Dedifferentiated amniotic fluid mesenchymal stem cell (primary cell): ENCODE measurements at regions not wholly inside any gene's neighbourhood (a gene's known extent, or its start where the extent isn't known, plus 50 kb on each side); places are given as distances from the start of the nearest gene placed in this dataset.

Experiments used
- DNase-seq: peaks from one replicate; pipeline ENCODE4 v3.0.0-alpha.2; 2016; ENCODE audit errors: extremely low spot score

DNA sequence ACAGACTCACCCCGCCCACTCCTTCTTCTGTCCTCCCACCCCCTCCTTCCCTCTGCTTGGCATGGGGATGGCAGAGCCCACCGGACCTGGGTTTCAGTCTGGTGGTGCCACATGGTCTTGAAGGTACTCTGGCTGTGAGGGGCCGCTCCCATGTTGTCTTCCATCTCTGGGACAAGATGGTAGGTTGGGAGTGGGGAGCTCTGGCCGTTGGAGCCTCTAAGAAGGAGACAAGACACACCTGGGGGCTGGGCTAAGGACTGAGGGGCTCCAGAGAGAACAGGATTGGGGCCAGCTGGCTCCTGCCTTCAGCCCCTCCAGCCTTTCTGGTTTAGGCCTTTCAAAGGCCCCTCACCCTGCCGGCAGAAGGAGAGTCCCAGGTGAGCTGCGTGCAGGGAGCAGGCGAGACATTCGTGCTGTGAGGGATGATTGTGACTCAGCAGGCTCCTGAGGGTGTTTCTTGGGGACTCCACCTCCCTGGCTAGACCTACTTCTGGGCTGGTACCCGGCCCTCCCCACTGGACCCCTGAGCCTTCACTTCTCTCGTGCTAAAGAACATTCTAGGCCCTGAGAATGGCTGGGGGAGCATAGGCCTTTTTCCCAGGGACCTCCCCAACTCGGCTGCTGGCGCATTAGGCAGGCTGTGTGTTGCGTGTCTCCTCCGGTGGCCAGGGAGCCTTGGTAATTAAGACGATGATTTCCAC, 128.2 kb upstream of the HAAO start:
- DNase-seq = no peak

DNA sequence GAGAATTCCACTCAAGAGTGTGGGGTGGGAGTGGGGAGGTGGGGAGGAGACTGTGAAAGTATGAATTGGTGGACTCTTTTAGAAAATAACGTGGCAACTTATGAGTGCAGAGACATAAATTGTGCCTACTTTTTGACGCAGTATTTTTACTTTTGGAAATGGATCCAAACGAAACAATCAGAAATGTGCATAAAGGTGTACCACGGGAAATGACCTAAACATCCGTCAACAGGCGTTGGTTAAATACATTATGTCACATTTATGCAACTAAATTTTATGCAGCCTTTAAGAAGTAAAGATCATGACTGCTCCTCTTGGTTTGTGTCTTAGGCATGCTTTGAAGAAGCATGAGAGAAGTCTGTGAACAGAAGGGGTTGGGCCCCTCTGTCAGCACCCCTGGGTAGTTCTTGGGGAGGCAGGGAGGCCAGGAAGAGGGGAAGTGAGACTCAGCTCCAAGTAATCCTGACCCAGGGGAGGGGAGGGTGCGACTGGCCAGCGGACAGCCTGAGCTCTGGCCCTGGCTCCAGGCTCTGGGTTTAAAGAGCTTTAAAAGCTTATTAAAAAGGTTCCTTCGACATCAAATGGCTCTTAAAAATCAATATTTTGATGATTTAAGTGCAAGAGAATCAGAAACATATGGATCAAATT, 126.4 kb upstream of the HAAO start:
- DNase-seq = no peak

DNA sequence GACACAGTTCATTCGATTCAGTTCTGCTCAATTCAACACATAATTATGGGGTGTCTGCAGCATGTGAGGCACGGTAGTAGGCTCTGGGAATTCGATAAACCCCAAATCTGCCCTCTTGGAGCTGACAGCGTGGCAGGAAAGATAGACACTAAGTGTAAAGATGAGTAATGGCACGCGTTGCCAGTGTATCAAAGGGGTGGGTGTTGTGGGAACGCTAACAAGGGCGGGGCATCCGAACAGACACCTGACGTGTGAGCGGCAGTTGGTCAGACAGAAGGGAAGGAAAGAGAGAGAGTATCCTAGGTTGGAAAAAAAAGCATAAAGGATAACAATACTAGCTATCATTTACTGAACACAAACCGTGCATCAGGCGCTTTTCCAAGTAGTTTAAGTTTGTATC, 125.7 kb upstream of the HAAO start:
- DNase-seq = no peak

DNA sequence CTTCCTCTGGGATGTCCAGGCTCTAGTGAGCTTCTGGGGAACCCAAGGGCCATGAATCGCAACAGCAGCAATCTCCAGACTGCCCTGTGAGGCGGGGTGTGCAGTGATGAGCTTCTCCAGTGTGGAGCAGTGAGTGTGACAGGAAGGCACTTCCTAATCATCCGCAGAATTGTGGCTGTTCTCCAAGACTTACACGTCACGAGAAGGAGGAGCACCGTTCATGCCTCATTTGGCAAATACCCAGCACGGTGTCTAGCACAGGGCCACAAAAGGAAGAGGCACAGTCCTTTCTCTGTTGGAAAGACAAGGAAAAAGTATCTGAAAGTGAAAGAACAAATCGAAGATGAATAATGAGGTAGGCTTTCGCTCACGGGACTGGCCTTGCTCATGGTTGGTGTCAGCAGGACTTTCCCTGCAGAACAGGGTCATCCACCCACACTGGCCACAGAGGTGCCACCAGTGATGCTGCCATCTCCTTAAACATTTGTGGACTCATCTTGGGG, 125.1 kb upstream of the HAAO start:
- no peak for DNase-seq

DNA sequence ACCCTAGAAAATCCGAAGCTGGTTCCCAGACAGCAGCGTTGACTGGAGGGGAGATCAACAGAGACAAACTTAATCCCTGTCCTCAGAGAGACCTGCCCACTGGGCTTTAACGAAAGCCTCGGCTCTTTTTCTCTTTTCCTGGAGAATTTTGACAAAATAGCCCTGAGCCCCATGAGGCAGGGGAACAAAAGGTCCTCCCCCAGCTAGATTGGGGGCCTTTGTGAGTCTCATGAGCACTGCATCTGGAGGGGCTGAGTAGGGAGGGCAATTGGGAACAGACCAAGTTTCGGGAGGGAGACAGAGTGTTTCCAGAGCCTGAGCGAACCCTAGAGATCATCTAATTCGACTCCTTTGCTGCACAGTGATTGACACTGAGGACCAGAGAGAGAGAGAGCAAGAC, 123.9 kb upstream of the HAAO start:
- DNase-seq = no peak

DNA sequence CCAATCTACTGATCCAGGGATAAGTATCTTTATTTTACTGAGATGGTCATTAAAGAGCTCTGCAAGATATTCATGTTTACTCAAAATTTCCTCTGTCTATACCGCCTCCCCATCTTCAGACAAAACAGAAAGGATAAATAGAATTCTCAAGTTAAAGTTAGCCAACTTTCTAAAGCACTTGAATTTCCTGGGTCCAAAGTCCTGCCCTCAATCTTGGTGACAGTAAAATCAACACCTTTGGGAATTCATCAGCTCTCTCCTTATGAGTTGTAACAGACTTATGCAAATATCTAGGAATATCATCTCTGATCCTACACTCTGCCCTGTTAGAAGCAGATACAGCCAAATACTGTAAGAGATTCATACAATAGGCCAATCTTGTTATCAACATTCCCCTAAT, 122.5 kb upstream of the HAAO start:
- DNase-seq = no peak

DNA sequence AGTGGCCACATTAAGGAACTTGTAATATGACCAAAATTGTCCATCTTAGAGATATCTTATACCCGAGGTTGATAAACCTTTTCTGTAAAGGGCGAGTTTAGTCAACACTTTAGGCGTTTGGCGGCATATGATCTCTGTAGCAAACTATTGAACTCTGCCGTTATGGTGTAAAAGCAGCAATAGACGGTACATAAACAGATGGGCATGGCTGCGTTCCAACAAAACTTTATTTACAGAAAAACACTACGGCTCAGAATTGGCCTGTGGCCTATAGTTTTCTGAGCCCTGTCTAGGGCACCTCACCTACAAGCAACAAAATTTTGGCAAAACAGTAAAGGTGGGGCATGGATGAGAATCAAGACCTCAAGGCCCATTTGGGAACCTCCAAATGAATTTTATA, 121.9 kb upstream of the HAAO start:
- DNase-seq = no peak

DNA sequence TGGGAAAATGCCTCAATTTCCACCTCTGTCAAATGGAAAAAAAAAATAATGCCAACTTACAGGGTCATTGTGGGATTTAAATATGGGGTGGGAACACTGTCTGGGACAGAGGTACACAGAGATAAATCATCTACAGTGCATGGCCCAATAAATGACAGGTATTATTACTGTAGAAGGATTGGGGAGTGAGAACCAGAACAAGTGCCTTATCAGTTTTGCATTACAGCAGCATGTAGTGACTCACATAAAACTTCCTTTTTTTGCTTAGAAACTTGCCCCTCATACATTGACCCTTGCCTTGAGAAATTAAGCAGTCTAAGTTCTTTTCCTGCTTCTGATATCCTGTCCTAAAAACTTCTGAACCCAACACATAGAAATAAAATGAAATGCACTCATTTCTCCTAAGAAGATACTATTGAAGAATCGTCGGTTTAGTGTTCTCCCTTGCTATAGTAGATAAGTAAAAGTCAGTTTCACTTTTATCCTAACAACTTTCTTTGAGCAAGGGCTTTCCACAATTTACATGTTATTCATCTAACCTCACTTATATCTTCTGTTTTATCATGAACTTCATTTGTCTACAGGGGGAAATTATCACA, 121.0 kb upstream of the HAAO start:
- no peak for DNase-seq

DNA sequence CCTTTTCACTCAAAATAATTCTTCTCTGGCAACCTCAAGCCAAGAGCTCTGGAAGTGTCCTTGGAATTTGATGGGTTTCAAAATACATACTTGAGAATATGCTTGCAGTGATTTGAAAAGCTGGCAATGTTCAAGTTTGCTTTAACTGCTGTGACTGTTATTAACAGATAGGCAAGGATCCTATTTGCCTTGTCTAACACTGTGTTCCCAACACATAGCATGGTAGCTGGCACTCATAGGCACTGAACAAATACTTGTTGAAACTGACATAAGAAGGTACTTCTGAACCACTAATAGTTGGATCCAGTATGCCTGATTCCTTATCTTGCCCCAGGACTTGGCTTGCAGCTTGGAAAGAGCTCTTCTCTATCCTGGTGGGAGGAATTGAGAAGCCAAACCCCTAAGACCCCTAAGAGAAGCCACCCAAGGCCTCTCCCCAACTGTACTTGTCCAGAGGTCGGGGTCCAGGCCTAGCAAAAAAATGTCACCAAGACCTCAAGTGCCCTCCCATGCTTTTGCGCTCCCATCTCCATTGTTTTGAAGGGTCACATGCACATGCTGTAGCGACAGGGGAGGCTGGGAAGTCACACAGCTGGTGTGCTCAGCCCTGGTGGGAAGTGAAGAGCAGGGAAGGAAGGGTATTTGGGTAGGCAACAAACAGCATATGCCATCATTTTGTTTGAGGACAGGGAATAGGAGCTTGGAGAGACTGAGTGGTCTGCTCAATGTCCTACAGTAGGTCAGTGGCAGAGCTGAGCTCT, 118.4 kb upstream of the HAAO start:
- no peak for DNase-seq

DNA sequence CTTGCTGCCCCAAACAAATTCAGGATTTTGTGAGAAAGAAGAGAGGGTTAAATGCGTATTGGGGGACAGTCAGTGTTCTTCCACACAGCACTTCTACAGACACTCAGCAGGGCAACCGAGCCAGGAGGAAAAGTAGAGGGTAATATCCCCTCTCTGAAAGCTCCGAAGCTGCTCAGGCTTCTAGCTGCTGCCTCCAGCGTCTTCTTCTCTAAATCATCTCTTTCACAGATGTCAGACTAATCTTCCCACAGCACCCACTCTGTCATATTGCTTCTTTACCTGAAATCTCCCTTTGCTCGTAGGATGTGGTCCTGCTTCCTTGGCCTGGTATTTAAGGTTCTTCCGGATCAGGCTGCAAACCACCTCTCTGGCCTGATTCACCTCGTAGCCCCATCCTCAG, 117.6 kb upstream of the HAAO start:
- no peak for DNase-seq

DNA sequence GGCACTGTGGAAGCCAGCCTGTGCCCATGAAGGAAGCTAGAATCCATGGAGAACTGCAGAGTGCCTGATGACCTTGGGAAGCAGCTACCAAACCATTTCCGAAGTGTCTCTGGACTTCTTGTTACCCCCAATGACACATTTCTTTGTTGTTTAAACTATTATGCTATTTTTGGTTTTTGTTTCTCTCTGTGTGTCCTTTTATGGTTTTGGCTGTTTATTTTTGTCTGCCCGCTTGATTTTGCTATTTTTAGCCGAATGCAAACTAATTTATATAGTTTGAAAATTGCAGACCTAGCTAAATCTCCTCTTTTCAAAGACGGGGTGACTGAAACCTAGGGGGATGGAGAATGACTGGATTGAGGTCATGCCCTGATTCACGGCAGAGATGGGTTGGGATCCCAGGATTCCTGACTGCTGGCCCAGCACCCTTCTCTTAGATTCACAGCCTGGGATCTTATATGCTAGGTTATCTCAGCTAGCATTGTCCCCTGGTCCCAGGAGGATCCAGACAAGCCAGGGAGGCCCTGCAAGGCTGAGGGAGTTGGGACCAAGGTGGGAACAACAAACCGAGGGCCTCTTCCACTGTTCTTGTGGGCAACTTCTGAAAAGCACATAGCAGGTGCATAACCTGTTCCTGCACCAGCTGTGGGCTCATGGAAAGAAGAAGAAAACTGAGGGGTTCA, 116.3 kb upstream of the HAAO start:
- DNase-seq = no peak

DNA sequence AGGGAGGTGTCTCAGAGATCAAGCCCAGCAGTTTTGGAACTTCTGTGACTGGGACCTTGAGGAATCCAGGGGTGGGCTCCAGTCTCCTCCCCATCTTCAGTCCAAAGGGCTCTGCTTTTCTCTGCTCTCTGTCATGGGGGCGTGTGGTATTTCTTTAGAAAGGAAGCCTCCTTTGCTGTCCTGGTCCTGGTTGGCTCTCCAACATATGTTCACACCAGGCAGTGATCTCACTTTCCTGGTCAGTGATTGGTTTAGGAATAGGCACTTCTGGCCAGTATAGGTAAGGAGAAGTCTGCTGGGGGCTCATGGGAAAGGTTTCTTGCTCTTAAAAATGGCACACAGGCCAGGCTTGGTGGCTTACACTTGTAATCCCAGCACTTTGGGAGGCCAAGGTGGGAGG, 115.5 kb upstream of the HAAO start:
- no peak for DNase-seq

DNA sequence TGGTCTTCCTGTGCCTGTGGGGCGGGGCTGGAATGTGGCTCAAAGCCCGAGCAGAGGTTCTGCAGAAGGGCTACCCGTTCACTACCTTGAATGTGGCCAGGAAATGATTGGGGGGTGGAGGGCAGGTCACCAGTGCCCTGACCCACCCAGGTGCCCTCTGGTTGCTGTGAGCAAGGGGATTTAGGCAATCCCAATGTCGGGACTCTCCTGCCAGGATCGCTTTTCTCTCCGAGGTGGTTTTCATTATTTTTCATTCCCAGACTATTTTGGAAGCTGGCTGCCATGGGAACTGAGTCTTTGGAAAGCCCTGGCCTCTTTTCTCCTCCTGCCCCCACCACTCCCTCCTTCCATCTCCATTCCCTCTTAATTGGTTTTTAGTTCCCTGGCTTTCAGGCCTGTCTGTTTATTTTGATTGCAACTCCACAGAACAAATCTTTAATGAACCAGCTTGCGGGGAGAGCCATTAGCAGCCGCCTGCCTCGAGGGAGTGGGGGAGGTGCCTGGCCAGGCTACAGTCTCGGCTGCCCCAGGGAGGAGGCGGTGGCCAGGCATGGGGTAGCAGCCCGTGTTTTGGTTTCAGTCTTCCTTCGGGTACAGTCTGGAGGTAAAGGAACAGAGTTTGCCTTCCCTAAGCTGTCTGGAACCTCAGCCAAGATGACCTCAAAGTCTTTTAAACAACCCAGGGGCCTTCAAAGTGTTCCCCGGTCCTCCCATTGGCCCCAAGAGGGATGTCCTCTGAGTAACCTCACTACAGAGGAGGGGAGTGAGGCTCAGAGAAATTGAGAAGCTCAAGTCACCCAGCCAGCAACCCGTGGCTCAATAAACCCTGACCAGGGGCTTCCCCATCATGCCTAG, 114.4 kb upstream of the HAAO start:
- peak; percentile 69 for DNase-seq

DNA sequence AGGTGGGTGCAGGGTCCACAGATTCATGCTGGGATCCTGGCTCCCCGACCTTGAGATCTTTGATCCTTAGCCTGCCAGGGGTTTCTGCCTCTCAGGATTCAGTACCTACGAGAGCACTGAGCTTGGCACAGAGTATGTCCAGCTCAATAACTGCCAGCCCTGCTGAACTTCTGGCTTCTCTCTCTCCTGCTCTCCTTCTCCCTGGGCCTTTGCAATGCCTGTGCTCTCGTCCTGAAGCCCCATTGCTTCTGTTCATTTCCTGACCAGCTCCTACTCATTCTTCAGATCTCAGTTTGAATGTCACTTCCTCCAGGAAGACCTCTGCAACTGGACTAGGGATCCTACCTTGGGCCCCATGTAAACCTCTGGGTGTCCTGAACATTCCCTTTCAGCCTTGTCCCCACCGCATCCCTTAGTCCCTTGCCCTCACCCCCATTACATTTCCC, 113.8 kb upstream of the HAAO start:
- DNase-seq = no peak

DNA sequence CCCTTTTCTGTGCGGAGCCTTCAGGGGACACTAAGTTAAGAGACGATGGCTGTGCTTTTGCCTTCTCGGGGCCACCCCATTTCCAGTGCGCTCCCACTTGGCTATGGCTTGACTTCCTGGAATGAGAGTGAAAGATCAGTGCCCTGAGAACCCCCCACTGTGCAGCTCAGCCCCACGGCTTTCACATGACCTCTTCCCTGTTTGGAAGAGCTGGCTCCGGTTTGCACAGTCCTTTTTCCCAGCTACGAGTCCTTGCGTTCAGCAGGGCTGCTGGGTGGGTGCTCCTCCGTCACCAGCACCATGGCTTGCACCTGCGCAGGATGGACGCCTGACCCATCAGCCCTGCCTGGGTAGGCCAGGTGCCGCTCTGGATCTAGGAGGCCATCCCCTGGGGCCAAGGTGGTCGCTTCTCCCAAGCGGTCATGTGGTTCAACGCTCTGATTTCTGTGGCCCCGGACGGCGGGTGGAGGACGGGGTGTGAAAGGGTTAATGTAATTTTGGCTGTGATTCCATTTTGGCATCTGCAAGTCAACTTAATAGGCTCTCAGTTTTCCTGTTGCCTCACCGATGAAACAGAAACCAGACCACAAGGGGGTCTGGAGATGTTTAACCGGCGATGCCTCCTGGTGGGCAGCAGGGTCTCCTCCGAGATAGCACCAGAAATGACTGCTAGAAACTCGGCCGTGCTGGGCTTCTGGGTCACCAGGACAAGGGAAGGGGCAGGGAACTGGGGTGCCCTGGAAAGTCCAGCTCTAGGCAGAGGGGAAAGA, 113.1 kb upstream of the HAAO start:
- no peak for DNase-seq

DNA sequence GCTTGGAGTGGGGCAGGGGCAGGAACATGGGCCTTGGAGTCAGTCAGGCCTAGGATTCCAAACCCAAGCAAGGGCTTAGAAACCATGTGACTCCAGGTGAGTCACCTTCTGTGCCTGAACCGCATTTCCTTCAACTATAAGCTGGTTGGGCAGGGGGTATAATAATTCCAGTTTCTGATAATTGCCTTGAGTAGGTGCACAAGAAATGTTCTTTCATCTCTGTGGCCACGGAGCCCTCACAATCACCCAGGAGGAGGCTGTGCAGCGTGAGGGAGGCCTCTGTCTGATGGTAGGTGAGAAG, 112.1 kb upstream of the HAAO start:
- DNase-seq = no peak

DNA sequence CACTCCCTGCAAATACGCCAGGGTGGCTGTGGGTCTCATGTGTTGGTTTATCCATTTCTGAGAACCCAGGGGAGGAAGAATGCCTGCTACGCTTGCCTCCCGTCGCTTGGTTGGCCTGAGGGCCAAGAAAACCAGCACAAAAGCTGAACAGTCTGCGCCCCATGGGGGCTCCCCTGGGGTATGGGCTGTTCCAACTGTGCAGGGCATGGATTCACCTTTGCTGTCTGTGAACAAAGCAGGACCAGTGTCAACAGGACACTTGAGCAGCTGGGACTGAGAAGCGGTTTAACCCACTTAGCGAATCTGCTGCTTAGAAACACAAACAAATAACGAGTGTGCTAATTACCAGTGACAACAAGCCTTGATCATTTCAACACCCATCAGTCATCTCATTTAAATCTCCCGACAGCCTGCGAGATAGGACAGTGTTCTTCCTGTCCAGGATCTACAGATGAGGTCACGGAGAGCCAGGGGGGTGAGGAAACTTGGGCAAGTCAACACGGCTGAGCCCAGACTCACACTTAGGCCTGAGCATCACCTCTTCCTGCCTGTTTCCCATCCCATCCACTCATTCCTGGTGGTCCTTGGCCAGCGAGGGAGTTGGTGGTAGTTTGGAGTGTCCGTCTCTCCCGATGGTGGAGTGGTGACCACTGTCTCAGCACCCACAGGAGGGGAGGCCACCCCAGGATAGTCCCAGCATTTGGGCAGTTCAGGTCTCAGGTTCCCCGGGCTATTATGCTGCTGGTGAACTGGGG, 111.6 kb upstream of the HAAO start:
- no peak for DNase-seq

DNA sequence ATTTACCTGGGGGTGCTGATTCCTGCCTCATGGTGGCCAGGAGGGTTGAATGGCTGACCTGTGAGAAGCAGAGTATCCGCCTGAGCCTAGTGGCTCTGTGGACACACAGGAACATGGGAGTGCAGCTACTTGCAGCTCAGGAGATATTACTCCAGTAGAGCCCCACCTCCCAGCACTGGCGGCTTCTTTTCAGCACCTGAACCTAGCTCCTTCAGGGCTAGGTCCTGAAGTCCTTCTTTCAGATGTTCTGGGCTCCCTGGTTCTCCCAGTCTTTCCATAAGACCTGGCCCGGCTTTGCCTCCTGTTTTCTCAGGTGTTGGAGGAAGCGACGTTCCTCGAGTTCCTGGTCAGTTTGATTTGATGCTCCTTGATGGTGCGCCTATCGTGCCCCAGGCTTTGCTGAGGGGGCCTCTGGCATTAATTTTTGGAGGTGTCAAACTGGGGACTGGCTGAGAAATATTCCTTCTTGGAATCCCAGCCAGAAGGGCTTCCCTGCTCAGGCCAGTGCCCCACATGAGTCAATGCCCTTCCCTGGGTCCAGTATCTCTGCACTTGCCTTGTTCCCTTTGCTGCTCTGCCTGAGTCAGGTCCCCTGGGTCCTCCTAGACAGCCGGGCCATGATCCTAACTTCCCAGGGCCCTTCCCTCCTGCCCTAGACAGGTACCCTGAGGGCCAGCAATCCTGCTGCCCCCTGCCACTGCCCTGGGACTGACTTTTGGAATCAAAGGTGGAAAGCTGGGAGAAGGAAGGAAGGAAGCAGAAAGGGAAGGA, 110.7 kb upstream of the HAAO start:
- no peak for DNase-seq
